Transverse colon (tissue), 4 donors: ENCODE measurements at regions not wholly inside any gene's neighbourhood (a gene's known extent, or its start where the extent isn't known, plus 50 kb on each side); places are given as distances from the start of the nearest gene placed in this dataset.

ENCODE experiments used
- DNase-seq: peaks from one replicate; pipeline ENCODE4 v3.0.0-alpha.2; 2019
- H3K27ac ChIP-seq, 4 donors: fragments of 200-600 bp; sonication (generic); 2 replicates each; pipeline ENCODE4 v1.5.1; 2016 to 2018; ENCODE audit warnings: inconsistent platforms in 4 of 4
- H3K27me3 ChIP-seq: fragments of 200-600 bp; sonication (generic); 2 replicates; pipeline ENCODE4 v1.5.1; 2017; ENCODE audit warnings: inconsistent platforms
- H3K36me3 ChIP-seq, 4 donors: fragments of 200-600 bp; sonication (generic); 2 replicates each; pipeline ENCODE4 v1.5.1; 2017 to 2019; ENCODE audit warnings: inconsistent platforms in 4 of 4
- H3K4me1 ChIP-seq, 4 donors: fragments of 200-600 bp; sonication (generic); 2 replicates each; pipeline ENCODE4 v1.5.1; 2017 to 2020; ENCODE audit warnings: inconsistent platforms in 4 of 4
- H3K4me3 ChIP-seq, 4 donors: fragments of 200-600 bp; sonication (generic); 1 replicate in 1 of 4; 2 replicates in 3 of 4; pipeline versions ENCODE4 v1.5.1 to v1.6.1; 2017 to 2019; ENCODE audit warnings: inconsistent platforms in 4 of 4
- H3K9me3 ChIP-seq, 2 donors: fragments of 200-600 bp; sonication (generic); 2 replicates each; pipeline ENCODE4 v1.5.1; 2017 to 2019; ENCODE audit warnings: inconsistent platforms in 2 of 2
- CTCF ChIP-seq, 5 experiments: fragments of 200-600 bp in 3 of 5; fragments of 450-650 bp in 2 of 5; sonication (generic) in 3 of 5; IDR thresholded peaks; 1 replicate in 2 of 5; 2 replicates in 3 of 5; pipeline ENCODE4 v1.5.1; 2016 to 2017; ENCODE audit warnings: antibody characterized with exemption in 5 of 5, inconsistent platforms in 3 of 5, mild to moderate bottlenecking in 2 of 5, moderate library complexity in 1 of 5
- EP300 ChIP-seq: sonication (generic); formaldehyde crosslinking; IDR thresholded peaks from one replicate; pipeline ENCODE4 v1.6.1; 2017; ENCODE audit warnings: antibody characterized with exemption, low read depth
- POLR2A ChIP-seq: fragments of 450-650 bp; IDR thresholded peaks from one replicate; pipeline ENCODE4 v1.6.1; 2016; ENCODE audit warnings: antibody characterized with exemption, mild to moderate bottlenecking, moderate library complexity
- POLR2AphosphoS5 ChIP-seq, 3 donors: sonication (generic); formaldehyde crosslinking; IDR thresholded peaks; one replicate each; pipeline ENCODE4 v1.6.1; 2016; ENCODE audit warnings: antibody characterized with exemption in 3 of 3
- WGBS, 2 donors: methylation state at CpG; one replicate each; pipeline ENCODE4 v1.1.5; 2018; ENCODE audit warnings: low coverage in 1 of 2; 5-methylcytosine and 5-hydroxymethylcytosine counted together
- in situ Hi-C, 4 donors: fragments of 200-750 bp; cut with MboI; loops; one replicate each; pipeline versions ENCODE4 v1.15.0 to v1.15.1; 2017; ENCODE audit warnings: low sequenced_read_pairs in 3 of 4, low pct_ligation_motif_present in 1 of 4, low pct_unique_long_range_greater_than_20kb in 1 of 4
- intact Hi-C: fragments of 100-400 bp; cut with DNase I; formaldehyde crosslinking; loops from one replicate; pipeline ENCODE4 v1.15.1; 2023; ENCODE audit warnings: low total_unique reads

- in situ Hi-C loops = no loop called here
- WGBS, 2 donors = 38 to 43% methylated on average over 2 of the region's 2 CpGs
- no peak overlapping the region for H3K27ac ChIP-seq
These were observed 210.3 kb upstream of the SUCLG2 start for GRCh38 chr3:67864587-67865183.

GRCh38 chr3:67863869-67864268 is 209.5 kb upstream of the SUCLG2 start:
- no peak overlapping the region for H3K27ac ChIP-seq
- H3K4me1 ChIP-seq = no peaks in the 10 kb centered on the region
- no peaks in the 10 kb centered on the region for H3K36me3 ChIP-seq
- 57 to 85% methylated on average over 2 to 4 of the region's 4 CpGs for WGBS, 2 donors
- no peaks in the 10 kb centered on the region for H3K9me3 ChIP-seq
- no peak overlapping the region for H3K4me3 ChIP-seq
- H3K27me3 ChIP-seq = no peaks in the 10 kb centered on the region
- TF ChIP-seq POLR2AphosphoS5 (IDR thresholded peaks at IDR 0.05) (no peak), CTCF (IDR thresholded peaks at IDR 0.05) (no peak), EP300 (no peak), POLR2A (no peak)
- no peak for DNase-seq
- in situ Hi-C loops (no loop called here), intact Hi-C loops (no loop called here)

More at GRCh38 chr3:67864587-67865183, 210.3 kb upstream of the SUCLG2 start:
- Histone ChIP-seq H3K4me3 (no peak overlapping the region), H3K27me3 (no peaks in the 10 kb centered on the region), H3K9me3 (no peaks in the 10 kb centered on the region), H3K4me1 (no peaks in the 10 kb centered on the region), H3K36me3 (no peaks in the 10 kb centered on the region)
- intact Hi-C loops = no loop called here
- no peak for TF ChIP-seq EP300
- TF ChIP-seq CTCF (IDR thresholded peaks at IDR 0.05) = no peak
- no peak for TF ChIP-seq POLR2AphosphoS5 (IDR thresholded peaks at IDR 0.05)
- TF ChIP-seq POLR2A = no peak
- DNase-seq = no peak

GRCh38 chr3:67860429-67860828 is 206.0 kb upstream of the SUCLG2 start:
- Histone ChIP-seq H3K27ac (no peak overlapping the region), H3K27me3 (no peaks in the 10 kb centered on the region), H3K4me1 (no peaks in the 10 kb centered on the region), H3K4me3 (no peak overlapping the region), H3K9me3 (no peaks in the 10 kb centered on the region), H3K36me3 (no peaks in the 10 kb centered on the region)
- in situ Hi-C loops = no loop called here
- TF ChIP-seq POLR2A = no peak
- TF ChIP-seq CTCF (IDR thresholded peaks at IDR 0.05) = no peak
- no peak for TF ChIP-seq POLR2AphosphoS5 (IDR thresholded peaks at IDR 0.05)
- TF ChIP-seq EP300 = no peak
- WGBS, 2 donors = 86 to 96% methylated on average over 3 of the region's 3 CpGs
- DNase-seq = no peak
- intact Hi-C loops = no loop called here

GRCh38 chr3:67858492-67858891 is 204.1 kb upstream of the SUCLG2 start:
- no peak for TF ChIP-seq POLR2A
- no peak for TF ChIP-seq POLR2AphosphoS5 (IDR thresholded peaks at IDR 0.05)
- TF ChIP-seq EP300 = no peak
- no peak for TF ChIP-seq CTCF (IDR thresholded peaks at IDR 0.05)
- DNase-seq = no peak

More at GRCh38 chr3:67858492-67858891, 204.1 kb upstream of the SUCLG2 start:
- H3K27ac ChIP-seq = no peak overlapping the region
- in situ Hi-C loops = no loop called here
- no peaks in the 10 kb centered on the region for H3K36me3 ChIP-seq
- no peaks in the 10 kb centered on the region for H3K4me1 ChIP-seq
- no peaks in the 10 kb centered on the region for H3K27me3 ChIP-seq
- no peaks in the 10 kb centered on the region for H3K9me3 ChIP-seq
- H3K4me3 ChIP-seq = no peak overlapping the region
- intact Hi-C loops = no loop called here
